Thyroid gland (tissue), 4 donors: ENCODE measurements at regions not wholly inside any gene's neighbourhood (a gene's known extent, or its start where the extent isn't known, plus 50 kb on each side); places are given as distances from the start of the nearest gene placed in this dataset.

Experiments used
- DNase-seq, 2 donors: peaks; one replicate each; pipeline ENCODE4 v3.0.0-alpha.2; 2019
- H3K27ac ChIP-seq, 3 donors: fragments of 200-600 bp; sonication (generic); 1 replicate in 2 of 3; 2 replicates in 1 of 3; pipeline ENCODE4 v1.5.1; 2016 to 2019; ENCODE audit warnings: mild to moderate bottlenecking in 1 of 3, moderate library complexity in 1 of 3
- H3K27me3 ChIP-seq: fragments of 200-600 bp; sonication (generic); one replicate; pipeline ENCODE4 v1.5.1; 2019
- H3K36me3 ChIP-seq, 2 donors: fragments of 200-600 bp; sonication (generic); one replicate each; pipeline ENCODE4 v1.5.1; 2016 to 2019
- H3K4me1 ChIP-seq, 2 donors: fragments of 200-600 bp; sonication (generic); one replicate each; pipeline ENCODE4 v1.5.1; 2017 to 2019
- H3K4me3 ChIP-seq, 3 donors: fragments of 200-600 bp; sonication (generic); replicated peaks in 1 of 3; 1 replicate in 2 of 3; 2 replicates in 1 of 3; pipeline ENCODE4 v1.5.1; 2016; ENCODE audit warnings: mild to moderate bottlenecking in 1 of 3
- H3K9me3 ChIP-seq: fragments of 200-600 bp; sonication (generic); one replicate; pipeline ENCODE4 v1.5.1; 2017
- POLR2A ChIP-seq, 2 donors: fragments of 450-650 bp; IDR thresholded peaks; one replicate each; pipeline ENCODE4 v1.6.1; 2017; ENCODE audit warnings: antibody characterized with exemption in 2 of 2, mild to moderate bottlenecking in 2 of 2, moderate library complexity in 1 of 2
- WGBS, 2 donors: methylation state at CpG; one replicate each; pipeline ENCODE4 v1.1.5; 2017; 5-methylcytosine and 5-hydroxymethylcytosine counted together
- intact Hi-C: fragments of 100-400 bp; cut with DNase I; formaldehyde crosslinking; loops from one replicate; pipeline ENCODE4 v1.15.1; 2023
- TF ChIP-seq, protein P1 (sequence below), 6 experiments: fragments of 200-600 bp in 3 of 6; fragments of 450-650 bp in 3 of 6; sonication (generic) in 3 of 6; IDR thresholded peaks; one replicate each; pipeline ENCODE4 v1.5.1; 2016 to 2019; ENCODE audit warnings: antibody characterized with exemption in 6 of 6, mild to moderate bottlenecking in 2 of 6, inconsistent platforms in 1 of 6, moderate library complexity in 1 of 6

DNA sequence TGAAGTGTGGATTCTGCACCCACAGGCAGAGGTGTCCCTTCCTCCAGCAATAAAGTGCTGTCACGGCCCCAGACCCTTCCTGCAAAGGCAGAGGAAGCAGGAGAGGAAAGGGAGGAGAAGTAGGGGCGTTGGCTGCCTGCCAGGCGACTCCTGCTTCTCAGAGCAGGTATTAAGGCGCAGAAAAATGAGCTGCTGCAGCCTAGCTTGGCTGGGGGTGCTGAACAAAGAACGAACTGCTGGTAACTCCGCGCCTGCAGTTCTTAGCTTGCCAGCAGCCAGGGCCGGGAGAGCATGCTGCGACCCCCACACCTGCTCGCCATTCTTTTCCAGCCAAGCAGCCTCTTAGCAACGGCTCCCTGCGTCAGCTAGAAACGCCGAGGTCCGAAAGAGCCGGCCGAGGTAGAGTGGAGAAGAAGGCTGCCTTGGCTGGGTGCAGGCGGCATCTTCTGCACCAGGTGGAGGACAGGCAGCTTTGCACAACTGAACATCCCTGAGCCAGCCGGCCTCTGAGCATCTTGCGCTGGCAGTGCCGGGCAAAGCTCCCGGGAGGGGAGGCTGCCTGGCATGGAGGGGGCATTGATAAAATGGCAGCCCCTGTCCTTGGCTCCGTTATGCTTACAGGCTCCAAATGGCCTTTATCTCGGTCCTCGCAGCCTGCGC is 296.0 kb downstream of the MEX3B start:
- peak in 1 of 2 donors; percentile 1 for DNase-seq
- intact Hi-C loops, result no loop called here
- no peak overlapping the region for H3K27ac ChIP-seq
- H3K27me3 ChIP-seq, result no peaks in the 10 kb centered on the region
- WGBS, 2 donors, result 43 to 54% methylated on average over 20 to 24 of the region's 26 CpGs
- H3K36me3 ChIP-seq, result no peaks in the 10 kb centered on the region
- H3K4me1 ChIP-seq, result peaks cover 0 to 3% of the 10 kb centered on the region in 2 donors
- H3K4me3 ChIP-seq, result no peak overlapping the region
- H3K9me3 ChIP-seq, result no peaks in the 10 kb centered on the region
- TF ChIP-seq POLR2A (IDR thresholded peaks at IDR 0.05), result no peak
- TF ChIP-seq, protein P1, sequence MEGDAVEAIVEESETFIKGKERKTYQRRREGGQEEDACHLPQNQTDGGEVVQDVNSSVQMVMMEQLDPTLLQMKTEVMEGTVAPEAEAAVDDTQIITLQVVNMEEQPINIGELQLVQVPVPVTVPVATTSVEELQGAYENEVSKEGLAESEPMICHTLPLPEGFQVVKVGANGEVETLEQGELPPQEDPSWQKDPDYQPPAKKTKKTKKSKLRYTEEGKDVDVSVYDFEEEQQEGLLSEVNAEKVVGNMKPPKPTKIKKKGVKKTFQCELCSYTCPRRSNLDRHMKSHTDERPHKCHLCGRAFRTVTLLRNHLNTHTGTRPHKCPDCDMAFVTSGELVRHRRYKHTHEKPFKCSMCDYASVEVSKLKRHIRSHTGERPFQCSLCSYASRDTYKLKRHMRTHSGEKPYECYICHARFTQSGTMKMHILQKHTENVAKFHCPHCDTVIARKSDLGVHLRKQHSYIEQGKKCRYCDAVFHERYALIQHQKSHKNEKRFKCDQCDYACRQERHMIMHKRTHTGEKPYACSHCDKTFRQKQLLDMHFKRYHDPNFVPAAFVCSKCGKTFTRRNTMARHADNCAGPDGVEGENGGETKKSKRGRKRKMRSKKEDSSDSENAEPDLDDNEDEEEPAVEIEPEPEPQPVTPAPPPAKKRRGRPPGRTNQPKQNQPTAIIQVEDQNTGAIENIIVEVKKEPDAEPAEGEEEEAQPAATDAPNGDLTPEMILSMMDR (IDR thresholded peaks at IDR 0.05), result no peak

DNA sequence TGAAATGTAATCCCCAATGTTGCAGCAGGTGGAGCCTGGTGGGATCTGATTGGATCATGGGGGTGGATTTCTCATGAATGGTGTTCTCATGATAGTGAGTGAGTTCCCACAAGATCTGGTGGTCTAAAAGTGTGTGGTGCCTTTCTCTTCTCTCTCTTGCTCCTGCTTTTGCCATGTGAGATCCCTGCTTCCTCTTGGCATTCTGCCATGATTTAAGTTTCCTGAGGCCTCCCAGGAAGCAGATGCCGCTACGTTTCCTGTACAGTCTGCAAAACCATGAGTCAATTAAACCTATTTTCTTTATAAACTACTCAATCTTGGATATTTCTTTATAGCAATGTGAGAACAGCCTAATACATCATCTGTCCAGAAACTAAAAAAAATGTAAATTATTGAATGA is 298.3 kb downstream of the MEX3B start:
- 56 to 64% methylated on average over 2 of the region's 2 CpGs for WGBS, 2 donors
- TF ChIP-seq, protein P1 (IDR thresholded peaks at IDR 0.05), result no peak
- no peak for TF ChIP-seq POLR2A (IDR thresholded peaks at IDR 0.05)
- intact Hi-C loops, result no loop called here
- no peaks in the 10 kb centered on the region for H3K9me3 ChIP-seq
- H3K36me3 ChIP-seq, result no peaks in the 10 kb centered on the region
- no peaks in the 10 kb centered on the region for H3K27me3 ChIP-seq
- DNase-seq, result no peak
- H3K27ac ChIP-seq, result no peak overlapping the region
- H3K4me1 ChIP-seq, result peaks cover 0 to 3% of the 10 kb centered on the region in 2 donors
- no peak overlapping the region for H3K4me3 ChIP-seq

DNA sequence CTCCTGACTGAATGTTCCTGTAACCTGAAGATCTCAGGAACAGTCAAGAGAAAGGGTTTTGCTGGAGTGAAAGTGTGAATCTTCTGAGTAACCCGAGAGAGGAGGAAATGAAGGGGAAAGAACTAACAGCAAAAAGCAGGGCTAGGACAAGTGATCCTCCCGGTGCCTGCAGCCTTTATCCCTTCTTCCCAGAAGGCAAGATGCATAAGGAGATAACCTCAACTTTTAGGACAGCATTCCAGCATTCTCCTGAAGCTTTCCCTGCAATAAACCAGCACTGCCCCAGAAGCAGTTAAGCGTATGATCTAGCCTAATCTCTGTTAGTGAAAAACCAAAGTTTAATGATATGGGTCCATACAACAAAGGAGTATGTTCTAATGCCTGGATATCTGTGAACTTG is 298.8 kb downstream of the MEX3B start:
- 54 to 60% methylated on average over 3 of the region's 3 CpGs for WGBS, 2 donors
- H3K4me1 ChIP-seq, result peaks cover 0 to 3% of the 10 kb centered on the region in 2 donors
- TF ChIP-seq, protein P1 (IDR thresholded peaks at IDR 0.05), result no peak
- no peak for TF ChIP-seq POLR2A (IDR thresholded peaks at IDR 0.05)
- intact Hi-C loops, result no loop called here
- no peak overlapping the region for H3K27ac ChIP-seq
- H3K4me3 ChIP-seq, result no peak overlapping the region
- no peaks in the 10 kb centered on the region for H3K36me3 ChIP-seq
- no peaks in the 10 kb centered on the region for H3K9me3 ChIP-seq
- DNase-seq, result no peak
- H3K27me3 ChIP-seq, result no peaks in the 10 kb centered on the region

DNA sequence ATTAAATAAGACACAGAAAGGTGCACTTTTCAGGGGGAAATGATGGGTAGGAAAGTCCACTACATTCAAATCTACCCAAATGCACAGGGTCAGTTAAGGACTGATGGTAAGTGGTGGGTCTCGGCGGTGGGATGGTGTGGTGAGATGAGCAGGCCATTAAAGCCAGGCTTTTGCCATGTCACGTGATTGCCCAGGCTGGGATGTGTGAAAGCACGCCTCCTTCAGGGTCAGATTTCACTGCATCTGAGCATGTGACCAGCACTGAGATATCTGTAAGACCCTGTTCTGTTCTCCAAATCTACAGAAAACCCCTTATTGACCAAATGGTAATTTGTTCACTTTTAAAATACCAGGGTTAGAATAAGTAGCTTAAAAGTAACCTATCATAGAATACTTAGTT is 301.5 kb downstream of the MEX3B start:
- H3K27me3 ChIP-seq, result no peaks in the 10 kb centered on the region
- H3K27ac ChIP-seq, result no peak overlapping the region
- H3K9me3 ChIP-seq, result no peaks in the 10 kb centered on the region
- 81 to 92% methylated on average over 4 of the region's 4 CpGs for WGBS, 2 donors
- no peaks in the 10 kb centered on the region for H3K4me1 ChIP-seq
- intact Hi-C loops, result no loop called here
- no peak for DNase-seq
- no peak for TF ChIP-seq POLR2A (IDR thresholded peaks at IDR 0.05)
- TF ChIP-seq, protein P1 (IDR thresholded peaks at IDR 0.05), result no peak
- H3K36me3 ChIP-seq, result no peaks in the 10 kb centered on the region
- no peak overlapping the region for H3K4me3 ChIP-seq

DNA sequence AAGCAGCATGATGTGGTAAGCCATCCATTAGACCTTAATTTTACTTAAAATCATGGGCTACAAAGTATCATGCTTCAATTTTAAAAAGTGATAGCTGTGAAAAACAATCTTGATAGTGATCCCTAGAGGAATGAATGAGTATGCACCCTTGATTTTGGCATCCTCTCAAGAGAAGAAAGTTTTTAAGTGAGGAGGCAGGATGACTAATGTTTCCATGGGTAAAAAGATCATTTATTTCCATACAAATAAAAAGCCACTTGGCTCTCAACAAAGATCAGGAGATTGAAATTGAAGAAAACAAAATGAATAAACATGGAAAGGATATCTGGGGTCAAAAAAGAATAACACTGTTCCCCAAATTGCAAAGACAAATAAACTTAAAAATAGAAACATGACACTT is 305.4 kb downstream of the MEX3B start:
- Histone ChIP-seq H3K27ac (no peak overlapping the region), H3K36me3 (no peaks in the 10 kb centered on the region), H3K9me3 (no peaks in the 10 kb centered on the region), H3K4me3 (no peak overlapping the region), H3K27me3 (no peaks in the 10 kb centered on the region), H3K4me1 (no peaks in the 10 kb centered on the region)
- TF ChIP-seq, protein P1 (IDR thresholded peaks at IDR 0.05), result no peak
- TF ChIP-seq POLR2A (IDR thresholded peaks at IDR 0.05), result no peak
- DNase-seq, result no peak
- intact Hi-C loops, result no loop called here
